ENCODE measurements at regions not wholly inside any gene's neighbourhood (a gene's known extent, or its start where the extent isn't known, plus 50 kb on each side); places are given as distances from the start of the nearest gene placed in this dataset.

DNA sequence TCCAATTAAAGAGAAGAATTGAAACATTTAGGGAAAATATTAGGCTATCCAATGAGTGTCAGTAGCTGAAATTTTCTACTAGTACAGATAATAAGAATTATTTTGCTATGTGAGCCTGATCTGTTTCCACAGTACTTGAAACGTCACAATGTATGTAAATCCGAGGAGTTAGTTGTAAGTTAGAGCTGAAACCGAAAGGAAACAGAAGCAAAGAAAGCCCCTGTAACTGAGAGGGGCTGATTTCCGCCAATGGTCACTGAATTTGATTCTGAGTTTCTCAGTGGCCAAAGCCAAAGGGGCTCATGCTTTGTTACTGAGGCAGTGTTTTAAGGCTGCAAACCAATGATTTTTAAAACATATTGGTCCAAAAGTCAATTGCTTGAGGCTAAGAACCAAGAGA is 168.3 kb upstream of the DUSP10 start:
- intact Hi-C loops (cut with DNase I): no loop called here
- H3K9me3 ChIP-seq (ENCODE audit: control insufficient read depth, low read length): no peaks in the 10 kb centered on the region
- no peak overlapping the region for H3K27ac ChIP-seq (ENCODE audit: low read depth in 1 of 2, low read length in 2 of 2)
- no peak for DNase-seq
- no peaks in the 10 kb centered on the region for H3K36me3 ChIP-seq (ENCODE audit: control insufficient read depth in 1 of 2, insufficient read depth in 2 of 2, low read length in 1 of 2)
- 72 to 73% methylated on average over 4 of the region's 4 CpGs for WGBS, 2 donors
- no peaks in the 10 kb centered on the region for H3K4me1 ChIP-seq (ENCODE audit: control insufficient read depth in 1 of 2, insufficient read depth in 2 of 2, low read length in 2 of 2)
- H3K27me3 ChIP-seq (ENCODE audit: control insufficient read depth in 1 of 2, insufficient read depth in 2 of 2, low read length in 1 of 2): no peaks in the 10 kb centered on the region
- H3K4me3 ChIP-seq (ENCODE audit: low read length in 2 of 2): no peak overlapping the region
- no peak for ATAC-seq (ENCODE audit: low FRiP score)

DNA sequence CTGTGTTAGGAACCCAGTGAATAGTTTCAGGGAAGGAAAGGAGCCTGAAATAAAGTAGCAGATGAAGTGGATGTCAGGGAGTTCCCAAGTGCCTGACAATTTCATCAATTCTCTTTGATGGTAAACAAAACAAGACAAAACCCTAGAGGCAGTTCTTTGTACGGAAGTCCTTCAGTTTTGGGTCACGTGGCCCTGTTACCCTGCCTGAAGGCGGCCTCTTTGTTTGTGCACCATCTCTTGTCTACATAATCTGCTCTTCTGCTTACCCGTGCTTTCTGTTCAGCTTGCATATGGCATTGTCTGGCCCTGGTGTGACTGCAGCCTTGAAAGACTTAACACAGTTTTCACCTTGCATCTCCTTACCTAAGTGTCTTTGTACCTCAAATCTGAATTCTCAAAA is 166.7 kb upstream of the DUSP10 start:
- Histone ChIP-seq H3K9me3 (ENCODE audit: control insufficient read depth, low read length) (no peaks in the 10 kb centered on the region), H3K4me1 (ENCODE audit: control insufficient read depth in 1 of 2, insufficient read depth in 2 of 2, low read length in 2 of 2) (no peaks in the 10 kb centered on the region), H3K27me3 (ENCODE audit: control insufficient read depth in 1 of 2, insufficient read depth in 2 of 2, low read length in 1 of 2) (no peaks in the 10 kb centered on the region), H3K27ac (ENCODE audit: low read depth in 1 of 2, low read length in 2 of 2) (no peak overlapping the region), H3K36me3 (ENCODE audit: control insufficient read depth in 1 of 2, insufficient read depth in 2 of 2, low read length in 1 of 2) (no peaks in the 10 kb centered on the region), H3K4me3 (ENCODE audit: low read length in 2 of 2) (no peak overlapping the region)
- DNase-seq: no peak
- 74 to 76% methylated on average over 4 of the region's 4 CpGs for WGBS, 2 donors
- intact Hi-C loops (cut with DNase I): no loop called here
- ATAC-seq (ENCODE audit: low FRiP score): no peak

DNA sequence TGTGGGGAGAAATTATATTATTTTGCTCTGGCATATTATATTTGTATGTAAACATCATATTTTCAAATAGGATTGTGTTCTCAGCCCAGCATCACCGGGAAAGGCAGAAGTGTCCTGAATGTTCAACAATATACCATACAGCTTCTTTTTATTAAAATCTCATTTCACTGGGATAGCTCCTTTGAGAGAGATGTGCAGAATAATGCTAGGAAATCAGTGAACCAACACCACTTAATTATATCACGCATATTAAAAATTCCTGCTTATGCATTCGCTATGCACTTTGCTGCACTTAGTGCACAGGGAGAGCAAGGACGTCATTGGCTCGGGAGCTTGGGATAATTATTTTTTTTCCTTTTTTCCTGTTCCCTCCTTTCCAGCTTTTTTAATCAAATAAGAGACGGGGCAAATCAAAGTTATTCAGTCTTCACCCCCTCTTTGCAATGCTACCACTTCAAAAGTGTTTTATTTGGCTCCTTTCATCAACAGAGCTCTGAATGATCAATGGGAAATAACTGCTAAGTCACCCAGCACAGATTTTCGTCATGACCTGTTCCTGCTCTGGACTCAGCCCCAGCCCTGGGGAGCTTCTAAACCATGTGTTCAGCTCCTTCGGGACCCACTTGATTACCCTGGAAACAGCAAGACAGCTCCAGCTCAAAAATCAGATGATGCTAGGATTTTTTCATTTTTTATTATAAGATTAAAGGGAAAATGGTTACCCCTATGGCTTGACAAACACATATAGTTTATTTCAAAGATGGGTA is 165.5 kb upstream of the DUSP10 start:
- H3K4me3 ChIP-seq (ENCODE audit: low read length in 2 of 2): no peak overlapping the region
- no peaks in the 10 kb centered on the region for H3K9me3 ChIP-seq (ENCODE audit: control insufficient read depth, low read length)
- no peaks in the 10 kb centered on the region for H3K4me1 ChIP-seq (ENCODE audit: control insufficient read depth in 1 of 2, insufficient read depth in 2 of 2, low read length in 2 of 2)
- intact Hi-C loops (cut with DNase I): no loop called here
- H3K36me3 ChIP-seq (ENCODE audit: control insufficient read depth in 1 of 2, insufficient read depth in 2 of 2, low read length in 1 of 2): no peaks in the 10 kb centered on the region
- no peak for DNase-seq
- no peaks in the 10 kb centered on the region for H3K27me3 ChIP-seq (ENCODE audit: control insufficient read depth in 1 of 2, insufficient read depth in 2 of 2, low read length in 1 of 2)
- no peak for ATAC-seq (ENCODE audit: low FRiP score)
- no peak overlapping the region for H3K27ac ChIP-seq (ENCODE audit: low read depth in 1 of 2, low read length in 2 of 2)
- 47 to 57% methylated on average over 8 of the region's 8 CpGs for WGBS, 2 donors

DNA sequence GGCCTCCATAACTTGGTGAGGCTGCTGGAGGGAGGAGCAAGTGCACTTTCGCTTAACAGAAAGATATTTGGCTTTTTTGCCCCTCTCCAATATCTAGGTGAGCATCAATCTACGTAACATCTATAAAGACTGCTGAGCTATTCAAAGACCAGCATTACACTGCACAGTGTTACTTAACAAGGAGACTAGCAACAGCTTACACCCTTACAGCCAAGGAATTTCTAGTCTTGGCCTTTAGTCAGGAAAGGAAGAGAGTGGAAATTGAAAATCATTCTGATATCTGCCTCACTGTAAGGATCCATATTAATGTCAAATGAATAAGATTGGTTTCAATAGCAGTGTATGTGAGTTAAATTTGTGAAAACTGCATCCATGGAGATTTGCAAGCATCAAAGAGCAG is 163.9 kb upstream of the DUSP10 start:
- intact Hi-C loops (cut with DNase I): no loop called here
- no peak for ATAC-seq (ENCODE audit: low FRiP score)
- no peak overlapping the region for H3K27ac ChIP-seq (ENCODE audit: low read depth in 1 of 2, low read length in 2 of 2)

DNA sequence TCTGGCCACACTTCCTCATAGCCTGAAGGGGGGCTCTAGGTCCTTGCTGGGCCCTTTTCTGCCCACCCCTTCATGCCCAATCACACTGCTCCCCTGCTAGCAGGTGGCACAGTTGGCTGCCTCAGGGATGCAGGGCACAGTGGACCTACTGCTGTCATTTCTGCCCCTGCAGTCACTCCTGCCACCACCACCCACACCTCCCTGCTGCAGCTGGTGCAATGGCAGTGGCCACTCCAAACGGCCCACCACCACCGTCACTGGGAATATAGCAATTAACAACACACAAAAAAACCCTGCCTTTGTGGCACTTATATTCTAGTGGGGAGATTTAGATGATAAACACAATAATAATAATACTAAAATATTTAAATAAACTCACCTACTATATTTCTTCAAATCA is 162.4 kb upstream of the DUSP10 start:
- ATAC-seq (ENCODE audit: low FRiP score) (no peak), DNase-seq (no peak)
- Histone ChIP-seq H3K36me3 (ENCODE audit: control insufficient read depth in 1 of 2, insufficient read depth in 2 of 2, low read length in 1 of 2) (no peaks in the 10 kb centered on the region), H3K27ac (ENCODE audit: low read depth in 1 of 2, low read length in 2 of 2) (no peak overlapping the region), H3K4me1 (ENCODE audit: control insufficient read depth in 1 of 2, insufficient read depth in 2 of 2, low read length in 2 of 2) (no peaks in the 10 kb centered on the region), H3K27me3 (ENCODE audit: control insufficient read depth in 1 of 2, insufficient read depth in 2 of 2, low read length in 1 of 2) (no peaks in the 10 kb centered on the region), H3K9me3 (ENCODE audit: control insufficient read depth, low read length) (no peaks in the 10 kb centered on the region), H3K4me3 (ENCODE audit: low read length in 2 of 2) (no peak overlapping the region)
- WGBS, 2 donors: 89 to 92% methylated on average over 2 of the region's 2 CpGs
- intact Hi-C loops (cut with DNase I): no loop called here

More for the DNA sequence above, 163.9 kb upstream of the DUSP10 start:
- Histone ChIP-seq H3K4me3 (ENCODE audit: low read length in 2 of 2) (no peak overlapping the region), H3K27me3 (ENCODE audit: control insufficient read depth in 1 of 2, insufficient read depth in 2 of 2, low read length in 1 of 2) (no peaks in the 10 kb centered on the region), H3K4me1 (ENCODE audit: control insufficient read depth in 1 of 2, insufficient read depth in 2 of 2, low read length in 2 of 2) (no peaks in the 10 kb centered on the region), H3K9me3 (ENCODE audit: control insufficient read depth, low read length) (no peaks in the 10 kb centered on the region), H3K36me3 (ENCODE audit: control insufficient read depth in 1 of 2, insufficient read depth in 2 of 2, low read length in 1 of 2) (no peaks in the 10 kb centered on the region)
- DNase-seq: no peak
- WGBS, 2 donors: 35 to 85% methylated on average over 2 of the region's 2 CpGs

DNA sequence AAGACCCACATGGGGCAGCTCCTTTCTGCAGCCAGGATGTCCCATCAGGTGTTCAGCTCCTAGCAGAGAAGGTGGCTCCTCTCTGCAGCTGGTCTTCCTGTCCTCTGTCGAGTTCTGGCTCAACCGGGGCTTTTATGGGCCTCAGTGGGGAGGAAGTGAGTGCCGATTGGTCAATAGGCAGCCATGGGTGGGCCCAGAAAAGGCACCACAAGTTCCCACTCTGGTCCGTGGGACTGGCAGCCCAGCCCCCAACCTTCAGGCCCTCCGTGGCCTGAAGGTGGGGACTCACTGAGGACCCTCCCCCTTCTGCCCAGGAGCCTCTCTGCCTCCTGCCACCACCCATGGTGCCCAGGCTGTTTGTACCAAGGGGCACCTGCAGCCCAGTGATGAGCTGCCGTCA is 161.7 kb upstream of the DUSP10 start:
- WGBS, 2 donors: 77 to 91% methylated on average over 6 of the region's 6 CpGs
- no peak overlapping the region for H3K4me3 ChIP-seq (ENCODE audit: low read length in 2 of 2)

DNA sequence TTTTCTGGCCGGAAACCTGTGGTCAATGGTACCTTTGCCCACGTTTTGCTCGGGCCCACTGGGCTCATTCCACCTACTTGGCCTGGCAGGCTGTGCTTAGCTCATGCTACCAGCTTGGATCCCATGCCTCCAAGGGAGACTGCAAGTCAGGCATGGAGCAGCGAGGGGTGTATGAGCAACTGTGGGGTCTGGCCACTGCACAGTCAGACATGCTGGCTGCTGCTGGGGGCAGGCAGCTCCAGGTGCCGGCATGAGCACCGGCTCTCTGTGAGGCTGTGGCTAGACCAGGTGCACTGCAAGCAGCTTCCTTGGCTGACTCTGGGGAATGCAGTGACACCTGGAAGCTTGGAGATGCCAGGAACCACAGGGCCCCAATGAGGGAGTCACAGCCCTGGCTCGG is 161.1 kb upstream of the DUSP10 start:
- intact Hi-C loops (cut with DNase I): no loop called here
- DNase-seq (no peak), ATAC-seq (ENCODE audit: low FRiP score) (no peak)
- H3K4me1 ChIP-seq (ENCODE audit: control insufficient read depth in 1 of 2, insufficient read depth in 2 of 2, low read length in 2 of 2): no peaks in the 10 kb centered on the region
- no peaks in the 10 kb centered on the region for H3K27me3 ChIP-seq (ENCODE audit: control insufficient read depth in 1 of 2, insufficient read depth in 2 of 2, low read length in 1 of 2)
- 81 to 93% methylated on average over 7 of the region's 7 CpGs for WGBS, 2 donors
- no peaks in the 10 kb centered on the region for H3K36me3 ChIP-seq (ENCODE audit: control insufficient read depth in 1 of 2, insufficient read depth in 2 of 2, low read length in 1 of 2)
- H3K4me3 ChIP-seq (ENCODE audit: low read length in 2 of 2): no peak overlapping the region
- H3K27ac ChIP-seq (ENCODE audit: low read depth in 1 of 2, low read length in 2 of 2): no peak overlapping the region
- H3K9me3 ChIP-seq (ENCODE audit: control insufficient read depth, low read length): no peaks in the 10 kb centered on the region

More for the DNA sequence above, 161.7 kb upstream of the DUSP10 start:
- Histone ChIP-seq H3K27me3 (ENCODE audit: control insufficient read depth in 1 of 2, insufficient read depth in 2 of 2, low read length in 1 of 2) (no peaks in the 10 kb centered on the region), H3K9me3 (ENCODE audit: control insufficient read depth, low read length) (no peaks in the 10 kb centered on the region), H3K4me1 (ENCODE audit: control insufficient read depth in 1 of 2, insufficient read depth in 2 of 2, low read length in 2 of 2) (no peaks in the 10 kb centered on the region), H3K36me3 (ENCODE audit: control insufficient read depth in 1 of 2, insufficient read depth in 2 of 2, low read length in 1 of 2) (no peaks in the 10 kb centered on the region), H3K27ac (ENCODE audit: low read depth in 1 of 2, low read length in 2 of 2) (no peak overlapping the region)
- DNase-seq (no peak), ATAC-seq (ENCODE audit: low FRiP score) (no peak)
- intact Hi-C loops (cut with DNase I): no loop called here

DNA sequence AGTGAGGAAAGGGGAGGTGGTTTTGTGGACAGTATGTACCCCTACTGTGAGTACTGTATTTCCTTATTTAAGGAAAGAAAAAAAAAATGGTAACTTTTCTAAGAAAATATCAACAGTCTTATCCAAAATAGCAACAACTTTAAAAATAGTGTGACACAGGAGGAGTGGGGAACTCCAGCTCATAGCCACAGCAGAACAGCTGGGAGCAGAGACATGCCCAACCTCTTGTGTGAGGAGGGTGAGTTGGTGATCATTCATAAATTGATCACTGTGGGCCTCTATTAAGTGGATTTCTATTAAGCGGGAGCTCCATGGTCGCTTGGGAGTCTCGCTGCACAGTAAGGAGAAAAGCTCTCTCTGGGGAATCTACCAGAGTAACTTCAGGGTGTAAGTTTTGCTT is 158.8 kb upstream of the DUSP10 start:
- Histone ChIP-seq H3K36me3 (ENCODE audit: control insufficient read depth in 1 of 2, insufficient read depth in 2 of 2, low read length in 1 of 2) (no peaks in the 10 kb centered on the region), H3K9me3 (ENCODE audit: control insufficient read depth, low read length) (no peaks in the 10 kb centered on the region), H3K4me3 (ENCODE audit: low read length in 2 of 2) (no peak overlapping the region), H3K27me3 (ENCODE audit: control insufficient read depth in 1 of 2, insufficient read depth in 2 of 2, low read length in 1 of 2) (no peaks in the 10 kb centered on the region), H3K4me1 (ENCODE audit: control insufficient read depth in 1 of 2, insufficient read depth in 2 of 2, low read length in 2 of 2) (no peaks in the 10 kb centered on the region), H3K27ac (ENCODE audit: low read depth in 1 of 2, low read length in 2 of 2) (no peak overlapping the region)
- DNase-seq (no peak), ATAC-seq (ENCODE audit: low FRiP score) (no peak)
- 93 to 98% methylated on average over 3 of the region's 3 CpGs for WGBS, 2 donors
- intact Hi-C loops (cut with DNase I): no loop called here

DNA sequence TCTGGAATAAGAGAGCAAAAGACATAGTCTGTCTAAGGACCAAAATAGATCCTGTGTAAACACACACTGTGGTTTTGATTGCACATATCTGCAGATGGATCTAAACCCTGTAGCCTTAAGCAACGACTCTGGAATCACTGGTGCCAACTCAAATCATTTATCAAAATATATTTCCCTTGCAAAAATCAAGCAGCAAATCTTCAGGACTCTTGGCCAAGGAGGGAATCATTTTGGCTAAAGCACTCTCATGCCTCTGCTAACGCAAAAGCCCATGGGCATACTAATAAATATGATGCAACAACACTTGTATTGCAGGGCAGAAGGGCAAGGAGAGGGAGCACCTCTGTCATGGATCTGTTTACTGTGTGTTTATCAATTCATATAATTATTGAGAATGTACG is 155.4 kb upstream of the DUSP10 start:
- DNase-seq (no peak), ATAC-seq (ENCODE audit: low FRiP score) (no peak)
- Histone ChIP-seq H3K27ac (ENCODE audit: low read depth in 1 of 2, low read length in 2 of 2) (no peak overlapping the region), H3K9me3 (ENCODE audit: control insufficient read depth, low read length) (peaks cover 1% of the 10 kb centered on the region), H3K27me3 (ENCODE audit: control insufficient read depth in 1 of 2, insufficient read depth in 2 of 2, low read length in 1 of 2) (no peaks in the 10 kb centered on the region), H3K4me1 (ENCODE audit: control insufficient read depth in 1 of 2, insufficient read depth in 2 of 2, low read length in 2 of 2) (no peaks in the 10 kb centered on the region), H3K36me3 (ENCODE audit: control insufficient read depth in 1 of 2, insufficient read depth in 2 of 2, low read length in 1 of 2) (no peaks in the 10 kb centered on the region), H3K4me3 (ENCODE audit: low read length in 2 of 2) (no peak overlapping the region)
- intact Hi-C loops (cut with DNase I): no loop called here
- 9 to 11% methylated on average over 3 of the region's 3 CpGs for WGBS, 2 donors
